ENCODE measurements at regions not wholly inside any gene's neighbourhood (a gene's known extent, or its start where the extent isn't known, plus 50 kb on each side); places are given as distances from the start of the nearest gene placed in this dataset.

- no peak for TF ChIP-seq EZH2 (IDR thresholded peaks at IDR 0.05; ENCODE audit: insufficient read depth, poor library complexity, severe bottlenecking)
- no peak for TF ChIP-seq EZH2phosphoT487 (IDR thresholded peaks at IDR 0.05; ENCODE audit: insufficient read depth, low read depth)
Measured at GRCh38 chr4:176608346-176608745, 184.4 kb downstream of the VEGFC start.
